HFF-Myc (cell line): ENCODE measurements at regions not wholly inside any gene's neighbourhood (a gene's known extent, or its start where the extent isn't known, plus 50 kb on each side); places are given as distances from the start of the nearest gene placed in this dataset.

ENCODE experiments used
- DNase-seq: peaks from one replicate; pipeline ENCODE4 v3.0.0-alpha.2; 2011; ENCODE audit warnings: low read depth; ENCODE audit errors: extremely low read depth
- H3K4me3 ChIP-seq: replicated peaks from 2 replicates; pipeline ENCODE4 v1.5.1; 2011; ENCODE audit warnings: low read depth, mild to moderate bottlenecking, control low read depth, low read length
- CTCF ChIP-seq: IDR thresholded peaks from 2 replicates; pipeline ENCODE4 v1.5.1; 2012; ENCODE audit warnings: mild to moderate bottlenecking, low read depth, low read length, control low read depth; ENCODE audit errors: missing control alignments

DNA sequence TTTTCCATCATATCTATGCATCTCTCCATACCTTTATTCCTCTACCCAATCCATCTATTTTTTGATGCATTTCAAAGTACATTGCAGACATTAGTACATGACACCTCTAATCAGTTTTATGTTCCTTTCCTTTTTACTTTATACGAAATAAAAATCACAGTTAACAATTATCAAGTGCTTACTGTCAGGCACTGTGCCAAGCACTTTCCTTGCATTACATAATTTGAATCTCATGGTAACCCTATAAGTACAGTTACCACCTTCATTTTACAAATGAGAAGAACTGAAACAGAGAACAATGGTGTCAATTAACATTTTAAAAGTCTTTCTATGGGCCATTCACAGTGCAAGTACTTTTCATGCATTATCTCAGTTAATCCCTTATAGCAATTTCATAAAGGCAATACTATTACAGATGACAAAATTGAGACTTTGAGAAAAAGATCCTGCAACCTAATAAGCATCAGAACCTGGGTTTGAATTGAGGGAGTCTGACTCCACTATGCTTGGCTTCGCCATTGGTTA lies 544.4 kb upstream of the TNP1 start:
- no peak overlapping the region for H3K4me3 ChIP-seq
- no peak for TF ChIP-seq CTCF
- DNase-seq, result no peak

- no peak overlapping the region for H3K4me3 ChIP-seq
- TF ChIP-seq CTCF, result no peak
- DNase-seq, result no peak
Observed at GRCh38 chr2:217402761-217403383, 543.0 kb upstream of the TNP1 start.

DNA sequence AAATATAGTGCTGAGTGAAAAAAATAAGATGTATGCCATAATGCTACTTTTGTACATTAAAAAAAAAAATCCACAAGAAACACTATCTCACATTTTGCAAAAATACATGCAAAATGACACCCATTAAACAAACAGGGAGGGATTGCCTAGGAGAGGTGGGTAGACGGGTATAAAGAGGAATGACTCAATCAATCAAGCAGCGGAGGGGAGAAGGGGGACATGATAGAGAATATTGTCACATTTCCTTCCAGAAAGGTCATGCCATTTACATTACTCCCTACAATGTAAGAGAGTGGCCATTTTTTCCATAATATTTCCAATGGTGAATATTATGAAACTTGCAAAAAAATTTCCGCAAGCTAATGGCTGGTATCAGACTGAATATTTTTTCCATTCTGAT lies 542.3 kb upstream of the TNP1 start:
- no peak for TF ChIP-seq CTCF
- H3K4me3 ChIP-seq, result no peak overlapping the region
- no peak for DNase-seq

DNA sequence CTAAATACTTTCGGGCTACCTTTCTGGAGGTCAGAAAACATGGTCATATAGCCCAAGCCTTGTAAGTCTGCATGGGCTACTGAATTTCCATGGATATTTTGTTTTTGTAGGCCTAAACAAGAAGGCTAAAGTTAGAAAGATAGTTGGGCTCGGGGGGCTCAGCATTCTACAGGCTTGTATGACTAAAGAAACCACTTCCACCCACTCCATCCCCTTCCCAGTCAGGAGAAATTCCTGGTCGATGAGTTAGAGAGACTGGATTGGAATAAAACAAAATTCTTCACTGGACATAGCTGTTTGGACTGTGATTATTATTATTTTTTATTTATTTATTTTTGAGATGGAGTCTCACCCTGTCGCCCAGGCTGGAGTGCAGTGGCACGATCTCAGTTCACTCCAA lies 539.4 kb upstream of the TNP1 start:
- DNase-seq, result no peak
- no peak overlapping the region for H3K4me3 ChIP-seq
- no peak for TF ChIP-seq CTCF

GRCh38 chr2:217398860-217399259 lies 539.0 kb upstream of the TNP1 start:
- TF ChIP-seq CTCF, result no peak
- H3K4me3 ChIP-seq, result no peak overlapping the region
- DNase-seq, result no peak

DNA sequence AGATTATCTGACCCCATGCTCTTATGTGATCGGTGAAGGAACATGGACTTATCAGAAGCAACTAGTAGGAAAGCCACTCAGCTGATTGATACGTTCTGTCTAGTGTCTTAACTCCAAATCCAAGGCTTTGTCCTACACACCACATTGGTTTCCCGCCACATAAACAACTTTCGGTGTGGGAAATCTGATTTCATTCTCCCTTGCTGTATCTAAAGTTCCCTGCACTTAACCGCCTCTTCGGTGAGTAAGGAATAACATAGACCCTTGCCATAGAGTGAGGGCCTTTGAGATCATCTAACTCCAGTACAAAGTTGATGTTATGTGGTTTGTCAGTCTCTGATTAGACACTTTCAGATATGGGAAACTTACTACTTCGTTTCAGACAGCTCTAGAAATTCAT lies 538.2 kb upstream of the TNP1 start:
- no peak for DNase-seq
- no peak for TF ChIP-seq CTCF
- H3K4me3 ChIP-seq, result no peak overlapping the region

GRCh38 chr2:217396586-217396985 lies 536.7 kb upstream of the TNP1 start:
- no peak for DNase-seq
- no peak overlapping the region for H3K4me3 ChIP-seq
- no peak for TF ChIP-seq CTCF
